GM18951 (cell line): ENCODE measurements at regions not wholly inside any gene's neighbourhood (a gene's known extent, or its start where the extent isn't known, plus 50 kb on each side); places are given as distances from the start of the nearest gene placed in this dataset.

Source experiments
- POLR2A ChIP-seq: IDR thresholded peaks from 4 replicates; pipeline ENCODE4 v1.6.1; 2011; ENCODE audit warnings: mild to moderate bottlenecking; ENCODE audit not compliant: insufficient read length, insufficient read depth; ENCODE audit errors: extremely low read depth
- in situ Hi-C: fragments of 300-500 bp; cut with MboI; formaldehyde crosslinking; loops from one replicate; pipeline ENCODE4 v1.12.0; 2022; ENCODE audit warnings: low sequenced_read_pairs, mixed read lengths, inconsistent platforms; ENCODE audit not compliant: unreplicated experiment

DNA sequence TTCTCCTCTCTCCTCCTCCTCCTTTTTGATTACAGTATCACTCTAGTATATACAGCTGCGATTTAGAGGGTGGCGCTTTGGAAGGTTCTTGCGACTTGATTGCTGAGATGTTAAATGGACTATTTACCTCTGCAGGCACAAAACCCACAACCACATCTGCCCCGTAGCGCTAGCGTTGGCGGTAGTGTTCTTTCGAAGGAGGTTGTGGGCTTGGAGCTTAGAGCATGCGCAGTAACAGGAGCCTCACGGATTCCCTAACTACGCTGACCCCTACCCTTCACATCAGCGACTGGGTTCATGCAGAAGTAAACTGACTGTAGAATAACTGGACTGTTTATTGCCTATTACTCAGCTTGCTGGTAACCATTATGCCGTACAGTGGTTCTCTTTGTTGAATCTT is 58.0 kb downstream of the CGGBP1 start:
- TF ChIP-seq POLR2A: no peak
- in situ Hi-C loops: no loop called here

DNA sequence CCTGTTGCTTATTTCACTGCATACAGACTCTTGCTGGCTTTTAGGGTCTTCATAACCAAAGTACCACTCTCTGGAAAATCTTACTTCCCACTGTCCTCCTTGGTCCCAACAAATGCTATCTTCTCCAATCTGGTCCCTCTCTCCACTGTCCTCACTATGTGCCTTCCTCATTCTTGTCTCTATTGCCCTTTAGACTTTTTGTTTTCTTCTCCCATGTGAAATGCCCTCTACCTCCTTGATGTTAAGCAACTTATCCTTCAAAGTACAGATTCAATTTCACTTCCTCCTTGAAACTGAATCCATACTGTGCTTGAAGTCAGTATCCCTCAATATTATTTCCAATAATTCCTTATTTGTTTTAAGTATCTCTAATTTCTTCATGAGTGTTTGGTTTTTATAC is 60.8 kb downstream of the CGGBP1 start:
- in situ Hi-C loops: loop anchor here (25.0 kb wide), 1 partner anchor 686 kb away; no protein-coding TSS in a partner anchor
- TF ChIP-seq POLR2A: no peak

DNA sequence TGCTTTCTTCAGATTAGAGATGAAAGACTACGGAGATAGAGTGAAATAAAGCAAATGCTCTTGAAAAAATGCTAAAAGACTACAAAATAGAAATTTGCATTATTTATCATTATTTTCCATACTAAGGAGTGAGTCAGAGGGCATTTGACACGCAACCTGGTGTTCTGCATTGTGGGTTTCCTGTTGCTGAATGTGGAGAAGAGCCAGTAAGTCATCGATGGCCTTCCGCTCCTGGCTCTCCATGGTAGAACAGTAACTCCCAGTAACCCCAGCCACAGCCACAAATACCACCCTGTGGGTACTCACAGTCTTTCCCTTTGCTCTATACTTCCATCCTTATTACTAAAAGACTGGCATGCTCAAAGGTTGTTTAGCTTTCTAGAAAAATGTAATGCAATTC is 61.5 kb downstream of the CGGBP1 start:
- TF ChIP-seq POLR2A: no peak
- in situ Hi-C loops: loop anchor here (25.0 kb wide), 1 partner anchor 685 kb away; no protein-coding TSS in a partner anchor

DNA sequence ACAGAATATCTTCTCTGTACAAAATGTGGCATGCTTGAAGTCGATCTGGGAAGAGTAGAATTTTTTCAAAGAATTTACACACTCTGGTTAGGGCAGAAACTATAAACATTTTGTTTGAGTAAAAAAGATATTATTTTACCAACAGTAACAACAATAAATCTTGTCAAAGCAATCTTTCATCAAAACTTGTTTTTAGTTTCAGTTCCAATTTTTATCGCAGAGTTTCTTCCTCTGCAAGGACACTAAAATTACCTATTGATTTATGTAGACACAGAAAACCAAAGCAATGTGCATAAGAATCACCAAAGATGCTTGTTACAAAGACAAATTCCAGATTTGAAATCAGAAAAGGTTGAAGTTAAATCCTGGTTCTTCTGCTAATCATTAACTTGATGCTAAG is 61.9 kb downstream of the CGGBP1 start:
- in situ Hi-C loops: loop anchor here (25.0 kb wide), 1 partner anchor 685 kb away; no protein-coding TSS in a partner anchor
- TF ChIP-seq POLR2A: no peak

DNA sequence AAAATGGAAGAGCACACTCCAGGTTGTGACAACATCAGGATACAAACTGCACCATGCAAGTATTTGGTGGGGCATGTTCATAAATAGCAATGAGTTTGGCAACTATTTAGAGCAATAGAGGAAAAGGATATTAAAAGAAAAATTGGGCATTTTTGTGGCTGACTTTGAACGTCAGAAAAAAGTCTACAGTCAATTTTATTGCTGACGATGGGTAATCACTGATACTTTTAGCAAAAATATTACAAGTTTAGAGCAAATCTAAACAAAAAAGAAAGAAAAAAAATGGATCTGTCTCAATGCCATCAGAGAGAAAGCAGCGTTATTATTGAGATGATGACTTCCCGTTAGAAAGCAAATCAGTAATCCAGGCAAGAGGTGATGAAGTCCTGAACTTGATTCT is 65.2 kb downstream of the CGGBP1 start:
- no peak for TF ChIP-seq POLR2A
- in situ Hi-C loops: loop anchor here (25.0 kb wide), 1 partner anchor 681 kb away; no protein-coding TSS in a partner anchor

DNA sequence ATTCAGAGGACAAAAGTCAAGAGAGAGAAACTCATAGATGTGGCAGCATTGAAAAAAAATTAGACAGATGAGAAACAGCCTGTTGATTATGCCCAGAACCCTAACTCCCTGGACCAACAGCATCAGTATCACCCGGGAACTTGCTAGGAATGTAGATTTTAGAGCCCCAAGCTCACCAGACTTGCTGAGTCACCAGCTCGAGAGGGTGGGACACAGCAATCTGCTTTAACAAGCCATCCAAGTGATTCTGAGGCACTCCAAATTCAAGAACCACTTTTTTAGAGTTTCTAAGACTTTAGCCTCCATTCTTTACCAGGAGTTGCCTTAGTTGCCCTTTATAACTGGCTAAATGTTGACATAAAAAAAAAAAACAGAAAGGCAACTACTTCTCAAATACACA is 70.9 kb downstream of the CGGBP1 start:
- in situ Hi-C loops: loop anchor here (25.0 kb wide), 1 partner anchor 676 kb away; no protein-coding TSS in a partner anchor
- no peak for TF ChIP-seq POLR2A

DNA sequence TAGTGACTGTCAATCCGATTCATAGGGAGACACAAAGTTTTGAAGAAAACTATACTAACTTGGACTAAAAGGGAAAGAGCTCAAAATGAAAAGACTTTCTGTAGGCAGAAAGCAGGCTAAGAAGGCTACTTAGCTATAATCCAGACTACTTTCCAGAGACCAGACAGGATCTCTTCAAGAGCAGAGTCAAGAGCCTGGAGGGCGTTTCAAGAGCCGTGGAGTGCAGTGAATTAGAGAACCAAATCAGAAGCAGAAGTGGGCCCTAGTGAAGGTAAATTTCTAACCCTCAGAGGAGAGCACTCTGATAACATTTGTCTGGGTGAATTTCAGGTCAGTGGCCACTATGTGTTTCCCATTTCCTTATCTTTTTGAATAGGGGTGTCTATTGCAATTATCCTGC is 76.4 kb downstream of the CGGBP1 start:
- in situ Hi-C loops: loop anchor here (25.0 kb wide), 1 partner anchor 670 kb away; no protein-coding TSS in a partner anchor
- TF ChIP-seq POLR2A: no peak

DNA sequence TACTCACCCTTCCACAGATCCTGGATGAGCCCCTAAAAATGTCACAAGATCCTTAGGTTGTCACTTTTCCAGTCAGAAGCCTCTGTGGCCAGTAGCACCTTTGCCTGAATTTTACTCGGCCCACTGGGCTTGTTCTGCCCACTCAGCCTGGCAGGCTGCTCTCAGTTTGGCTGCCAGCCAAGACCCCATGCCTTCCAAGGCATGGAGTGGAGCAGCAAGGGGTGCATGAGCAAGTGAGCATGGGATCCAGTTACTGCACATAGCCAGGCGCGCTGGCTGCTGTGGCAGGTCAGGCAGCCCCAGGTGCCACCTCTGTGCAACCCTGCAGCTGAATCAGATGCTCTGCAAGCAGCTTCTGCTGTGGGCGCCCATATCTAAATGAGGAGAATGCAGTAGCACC is 79.3 kb downstream of the CGGBP1 start:
- no peak for TF ChIP-seq POLR2A
- in situ Hi-C loops: loop anchor here (25.0 kb wide), 1 partner anchor 667 kb away; no protein-coding TSS in a partner anchor

DNA sequence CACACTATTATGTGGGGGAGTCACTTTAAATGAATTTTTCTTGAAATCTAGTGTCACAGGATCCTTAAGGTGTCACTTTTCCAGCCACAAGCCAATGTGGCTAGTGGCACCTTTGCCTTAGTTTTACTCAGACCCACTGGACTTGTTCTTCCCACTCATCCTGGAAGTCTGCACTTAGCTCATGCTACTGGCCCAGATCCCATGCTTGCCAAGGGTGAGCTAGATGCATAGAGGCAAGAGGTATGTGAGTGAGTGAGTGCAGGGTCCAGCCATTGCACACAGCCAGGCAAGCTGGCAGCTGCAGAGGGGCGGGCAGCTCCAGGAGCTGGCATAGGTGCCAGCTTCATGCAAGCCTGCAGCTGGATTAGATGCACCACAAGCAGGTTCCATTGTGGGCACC is 81.0 kb downstream of the CGGBP1 start:
- in situ Hi-C loops: loop anchor here (25.0 kb wide), 1 partner anchor 665 kb away; no protein-coding TSS in a partner anchor

DNA sequence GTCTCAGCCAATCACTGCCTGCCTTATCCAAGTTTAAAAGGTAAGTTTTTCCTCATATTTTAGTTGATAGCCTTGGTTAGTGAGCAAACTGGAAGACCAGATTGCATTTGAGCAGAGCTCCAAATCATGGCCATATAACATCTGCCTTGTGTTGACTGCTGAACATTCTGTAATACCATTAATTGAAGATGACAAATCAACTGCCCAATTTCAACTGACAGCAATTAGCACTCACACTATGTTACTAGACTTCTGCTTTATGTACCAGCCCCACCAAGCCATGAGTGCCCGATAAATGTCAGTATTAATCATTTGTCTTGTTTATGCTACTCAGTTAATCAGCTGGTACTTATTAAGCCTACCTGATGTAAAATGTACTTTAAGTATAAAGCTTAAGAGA is 83.1 kb downstream of the CGGBP1 start:
- TF ChIP-seq POLR2A: no peak
- in situ Hi-C loops: loop anchor here (25.0 kb wide), 1 partner anchor 663 kb away; no protein-coding TSS in a partner anchor

More for the DNA sequence above, 81.0 kb downstream of the CGGBP1 start:
- no peak for TF ChIP-seq POLR2A

DNA sequence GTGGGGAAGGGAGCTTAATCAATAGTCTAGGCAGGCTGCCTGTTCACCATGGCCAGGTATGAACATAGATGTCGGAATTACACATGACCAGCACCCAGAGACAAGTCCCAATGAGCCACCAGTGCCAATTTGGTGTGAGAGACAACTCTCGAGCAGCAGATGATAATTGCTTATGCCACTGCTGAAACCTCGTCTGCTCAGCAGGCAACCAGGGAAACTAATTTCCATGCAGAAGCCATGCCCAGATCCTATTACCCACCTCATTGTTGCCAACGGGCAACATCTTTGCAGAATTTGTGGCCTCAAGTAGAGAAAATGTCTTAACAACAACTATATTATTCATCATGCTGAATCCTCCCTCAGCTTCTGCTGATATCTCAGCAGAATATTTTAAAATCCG is 84.9 kb downstream of the CGGBP1 start:
- no peak for TF ChIP-seq POLR2A
- in situ Hi-C loops: no loop called here

DNA sequence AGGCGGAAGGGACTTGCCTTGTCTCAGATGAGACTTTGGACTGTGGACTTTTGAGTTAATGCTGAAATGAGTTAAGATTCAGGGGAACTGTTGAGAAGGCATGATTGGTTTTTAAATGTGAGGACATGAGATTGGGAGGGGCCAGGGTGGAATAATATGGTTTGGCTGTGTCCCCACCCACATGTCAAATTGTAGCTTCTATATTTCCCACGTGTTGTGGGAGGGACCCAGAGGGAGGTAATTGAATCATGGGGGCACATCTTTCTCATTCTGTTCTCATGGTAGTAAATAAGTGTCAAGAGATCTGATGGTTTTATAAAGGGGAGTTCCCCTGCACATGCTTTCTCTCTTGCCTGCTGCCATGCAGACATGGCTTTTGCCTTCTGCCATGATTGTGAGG is 89.2 kb downstream of the CGGBP1 start:
- in situ Hi-C loops: no loop called here
- no peak for TF ChIP-seq POLR2A

DNA sequence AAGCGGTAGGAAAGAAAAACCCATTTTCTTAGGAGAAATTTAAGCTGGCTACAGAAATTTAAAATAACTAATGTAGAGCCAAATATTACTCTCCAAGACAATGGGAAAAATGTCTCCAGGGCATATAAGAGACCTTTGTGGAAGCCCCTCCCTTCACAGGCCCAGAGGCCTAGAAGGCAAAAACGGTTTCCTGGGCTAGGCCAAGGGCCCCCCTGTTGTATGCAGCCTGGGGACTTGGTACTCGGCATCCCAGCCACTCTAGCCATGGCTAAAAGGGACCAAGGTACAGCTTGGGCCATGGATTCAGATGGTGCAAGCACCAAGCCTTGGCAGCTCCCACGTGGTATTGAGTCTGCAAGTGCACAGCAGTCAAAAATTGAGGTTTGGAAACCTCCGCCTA is 90.1 kb downstream of the CGGBP1 start:
- in situ Hi-C loops: no loop called here
- no peak for TF ChIP-seq POLR2A

DNA sequence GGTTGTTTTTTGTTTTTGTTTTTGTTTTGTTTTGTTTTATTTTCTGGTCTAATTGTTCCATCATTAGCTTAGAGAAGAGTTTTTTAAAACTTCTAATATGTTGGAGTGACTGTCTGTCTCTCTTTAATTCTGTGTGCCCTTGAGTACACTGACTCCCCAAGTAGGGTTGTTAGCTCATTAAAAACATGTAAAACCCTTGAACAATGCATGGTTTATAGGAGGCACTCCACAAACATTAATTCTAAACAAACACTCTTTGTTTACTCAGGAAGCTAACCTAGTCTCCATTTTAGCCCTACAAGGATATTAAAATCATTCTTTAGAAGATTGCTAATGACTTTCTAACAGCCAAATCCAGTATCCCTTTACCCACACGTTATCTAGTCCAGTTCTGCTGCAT is 100.5 kb downstream of the CGGBP1 start:
- in situ Hi-C loops: no loop called here

DNA sequence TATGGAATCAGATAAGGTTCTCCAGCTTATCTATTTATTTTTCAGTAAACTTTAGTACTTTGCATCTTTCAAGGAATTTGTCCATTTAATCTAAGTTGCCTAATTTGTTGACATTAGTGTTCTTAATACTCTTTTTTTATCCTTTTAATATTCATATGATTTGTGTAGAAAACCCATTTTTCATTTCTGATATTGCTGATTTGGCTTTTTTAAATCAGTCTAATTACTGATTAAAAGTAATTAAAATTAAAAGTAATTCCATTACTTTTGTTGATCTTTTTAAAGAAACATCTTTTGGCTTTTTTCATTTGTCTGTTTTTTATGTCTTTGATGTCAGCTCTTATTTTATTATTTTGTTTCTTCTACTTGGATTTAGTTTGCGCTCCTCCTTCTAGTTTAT is 101.2 kb downstream of the CGGBP1 start:
- TF ChIP-seq POLR2A: no peak
- in situ Hi-C loops: no loop called here

More for the DNA sequence above, 100.5 kb downstream of the CGGBP1 start:
- TF ChIP-seq POLR2A: no peak

DNA sequence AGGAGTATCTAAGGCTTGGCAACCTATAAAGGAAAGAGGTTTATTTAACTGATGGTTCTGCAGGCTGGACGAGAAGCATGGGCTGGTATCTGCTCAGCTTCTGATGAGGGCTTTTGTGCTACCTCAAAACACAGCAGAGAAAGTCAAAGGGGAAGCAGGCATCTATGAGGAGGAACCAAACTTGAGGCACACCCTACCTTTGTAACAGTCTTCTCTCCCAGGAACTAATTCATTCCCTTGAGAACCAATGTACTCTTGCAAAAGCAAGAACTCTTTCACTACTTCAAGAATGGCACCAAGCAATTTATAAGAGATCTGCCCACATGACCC is 109.0 kb downstream of the CGGBP1 start:
- no peak for TF ChIP-seq POLR2A
- in situ Hi-C loops: no loop called here
